Keratinocyte (primary cell): ENCODE measurements at regions not wholly inside any gene's neighbourhood (a gene's known extent, or its start where the extent isn't known, plus 50 kb on each side); places are given as distances from the start of the nearest gene placed in this dataset.

ENCODE experiments used
- DNase-seq: peaks from one replicate; pipeline ENCODE4 v3.0.0-alpha.2; 2011; ENCODE audit warnings: low read depth, missing footprints, low spot score
- FAIRE-seq: peaks from 2 replicates; lab custom pipeline; 2011; peaks lifted over from hg19 to GRCh38; lab: Jason Lieb, UNC
- H2AFZ ChIP-seq: 2 replicates; pipeline ENCODE4 v1.6.0; 2012; ENCODE audit warnings: low read length, control low read depth, inconsistent platforms; ENCODE audit not compliant: control insufficient read depth
- H3K27ac ChIP-seq: 2 replicates; pipeline ENCODE4 v1.5.1; 2011; ENCODE audit warnings: low read length; ENCODE audit not compliant: control insufficient read depth, insufficient read depth
- H3K27me3 ChIP-seq: 3 replicates; pipeline ENCODE4 v1.6.0; 2011; ENCODE audit warnings: low read length; ENCODE audit not compliant: control insufficient read depth, insufficient read depth; ENCODE audit errors: extremely low read depth
- H3K36me3 ChIP-seq, 2 experiments: 2 replicates in 1 of 2; 3 replicates in 1 of 2; pipeline ENCODE4 v1.5.1; 2011; ENCODE audit warnings: low read length in 2 of 2, mild to moderate bottlenecking in 1 of 2; ENCODE audit not compliant: control insufficient read depth in 2 of 2, insufficient read depth in 2 of 2; ENCODE audit errors: extremely low read depth in 1 of 2
- H3K4me1 ChIP-seq: 3 replicates; pipeline ENCODE4 v1.5.1; 2011; ENCODE audit warnings: low read length; ENCODE audit not compliant: control insufficient read depth, insufficient read depth; ENCODE audit errors: extremely low read depth
- H3K4me2 ChIP-seq: 3 replicates; pipeline ENCODE4 v1.6.0; 2011; ENCODE audit warnings: low read depth, low read length; ENCODE audit not compliant: control insufficient read depth, insufficient read depth; ENCODE audit errors: extremely low read depth
- H3K4me3 ChIP-seq, 3 experiments: fragments of 200-600 bp in 1 of 3; sonication (generic) in 1 of 3; 2 replicates in 2 of 3; 3 replicates in 1 of 3; pipeline ENCODE4 v1.5.1; 2011 to 2016; ENCODE audit warnings: low read length in 3 of 3, mild to moderate bottlenecking in 3 of 3, control low read depth in 2 of 3, inconsistent platforms in 1 of 3, low read depth in 1 of 3, mixed read lengths in 1 of 3, mixed run types in 1 of 3, moderate library complexity in 1 of 3; ENCODE audit not compliant: control insufficient read depth in 2 of 3, insufficient read depth in 2 of 3; ENCODE audit errors: extremely low read depth in 1 of 3
- H3K79me2 ChIP-seq: 2 replicates; pipeline ENCODE4 v1.6.0; 2012; ENCODE audit warnings: low read length; ENCODE audit not compliant: control insufficient read depth, insufficient read depth
- H3K9ac ChIP-seq: 3 replicates; pipeline ENCODE4 v1.6.0; 2011; ENCODE audit warnings: low read length; ENCODE audit not compliant: control insufficient read depth, insufficient read depth; ENCODE audit errors: extremely low read depth
- H3K9me1 ChIP-seq: 3 replicates; pipeline ENCODE4 v1.6.0; 2011; ENCODE audit warnings: low read length; ENCODE audit not compliant: control insufficient read depth, insufficient read depth; ENCODE audit errors: extremely low read depth
- H3K9me3 ChIP-seq: 2 replicates; pipeline ENCODE4 v1.5.1; 2012; ENCODE audit warnings: low read depth, low read length; ENCODE audit not compliant: control insufficient read depth
- H4K20me1 ChIP-seq: 3 replicates; pipeline ENCODE4 v1.6.0; 2011; ENCODE audit warnings: low read length; ENCODE audit not compliant: control insufficient read depth, insufficient read depth; ENCODE audit errors: extremely low read depth
- CTCF ChIP-seq, 3 experiments: IDR thresholded peaks in 1 of 3; conservative IDR thresholded peaks in 1 of 3; optimal IDR thresholded peaks in 1 of 3; 2 replicates in 2 of 3; 3 replicates in 1 of 3; pipeline versions ENCODE3 to v1.5.1; 2011; ENCODE audit warnings: low read length in 3 of 3, mild to moderate bottlenecking in 3 of 3, moderate library complexity in 2 of 3, control low read depth in 1 of 3, inconsistent platforms in 1 of 3; ENCODE audit not compliant: insufficient read depth in 2 of 3; ENCODE audit errors: extremely low read depth in 1 of 3
- EZH2 ChIP-seq: IDR thresholded peaks from one replicate; pipeline ENCODE4 v1.6.1; 2012; ENCODE audit warnings: inconsistent platforms, mild to moderate bottlenecking, low read length, moderate library complexity
- dilution Hi-C: fragments of 300-500 bp; cut with MboI; formaldehyde crosslinking; loops from one replicate; pipeline ENCODE4 v1.7.0; 2020; ENCODE audit warnings: low sequenced_read_pairs; ENCODE audit not compliant: extremely low pct_ligation_motif_present

DNA sequence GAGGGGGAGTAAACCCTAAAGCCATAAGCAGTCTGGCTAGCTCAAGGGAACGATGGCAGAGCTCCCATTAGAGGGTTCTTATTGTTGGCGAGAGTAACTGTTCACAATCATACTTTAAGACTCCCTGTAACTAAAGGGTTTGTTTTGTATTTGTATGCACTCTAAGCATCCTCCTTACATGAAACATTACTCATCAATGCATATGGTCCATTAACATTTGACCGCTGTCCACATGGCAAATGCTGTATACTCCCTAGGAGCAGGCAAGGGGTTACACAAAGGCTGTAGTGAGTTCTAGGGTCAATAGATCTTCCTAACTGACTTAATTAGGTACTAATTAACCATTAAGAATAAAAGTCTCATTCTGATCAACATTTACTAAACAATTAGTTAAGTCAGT, 95.3 kb upstream of the MRPS30 start:
- no peaks in the 10 kb centered on the region for H3K79me2 ChIP-seq
- no peaks in the 10 kb centered on the region for H3K9me1 ChIP-seq
- no peaks in the 10 kb centered on the region for H4K20me1 ChIP-seq
- no peak for FAIRE-seq
- TF ChIP-seq CTCF (optimal IDR thresholded peaks at IDR 0.05 in 1 of 3, IDR thresholded peaks at IDR 0.05 in 1 of 3, conservative IDR thresholded peaks at IDR 0.05 in 1 of 3; ENCODE audit: extremely low read depth in 1 of 3, insufficient read depth in 2 of 3, low read length in 3 of 3) = no peak
- no peak for TF ChIP-seq EZH2
- H3K27ac ChIP-seq = no peak overlapping the region
- no peaks in the 10 kb centered on the region for H3K36me3 ChIP-seq
- no peaks in the 10 kb centered on the region for H3K27me3 ChIP-seq
- H2AFZ ChIP-seq = no peak overlapping the region
- no peak overlapping the region for H3K4me2 ChIP-seq
- H3K4me1 ChIP-seq = no peaks in the 10 kb centered on the region
- H3K4me3 ChIP-seq = no peak overlapping the region
- H3K9ac ChIP-seq = no peak overlapping the region
- dilution Hi-C loops = no loop called here
- H3K9me3 ChIP-seq = no peaks in the 10 kb centered on the region
- no peak for DNase-seq

GRCh38 chr5:44711901-44712300, 96.8 kb upstream of the MRPS30 start:
- no peak overlapping the region for H3K9ac ChIP-seq
- FAIRE-seq = no peak
- H4K20me1 ChIP-seq = no peaks in the 10 kb centered on the region
- TF ChIP-seq EZH2 (no peak), CTCF (optimal IDR thresholded peaks at IDR 0.05 in 1 of 3, IDR thresholded peaks at IDR 0.05 in 1 of 3, conservative IDR thresholded peaks at IDR 0.05 in 1 of 3; ENCODE audit: extremely low read depth in 1 of 3, insufficient read depth in 2 of 3, low read length in 3 of 3) (no peak)
- H3K4me2 ChIP-seq = no peak overlapping the region
- DNase-seq = no peak
- no peaks in the 10 kb centered on the region for H3K36me3 ChIP-seq
- H3K9me1 ChIP-seq = no peaks in the 10 kb centered on the region
- H3K9me3 ChIP-seq = no peaks in the 10 kb centered on the region
- no peak overlapping the region for H3K27ac ChIP-seq
- no peak overlapping the region for H3K4me3 ChIP-seq
- dilution Hi-C loops = no loop called here
- H3K4me1 ChIP-seq = no peaks in the 10 kb centered on the region
- H3K79me2 ChIP-seq = no peaks in the 10 kb centered on the region
- H2AFZ ChIP-seq = no peak overlapping the region
- no peaks in the 10 kb centered on the region for H3K27me3 ChIP-seq
